ELR (cell line): ENCODE measurements at regions not wholly inside any gene's neighbourhood (a gene's known extent, or its start where the extent isn't known, plus 50 kb on each side); places are given as distances from the start of the nearest gene placed in this dataset.
"Not testable (repeated sequence)": the region's sequence is repeated elsewhere in the genome, so short reads cannot be mapped to it uniquely, and the experiment has no call there.

Experiments used
- DNase-seq: peaks from one replicate; pipeline ENCODE4 v3.0.0-alpha.2; 2015; ENCODE audit warnings: low read depth

DNA sequence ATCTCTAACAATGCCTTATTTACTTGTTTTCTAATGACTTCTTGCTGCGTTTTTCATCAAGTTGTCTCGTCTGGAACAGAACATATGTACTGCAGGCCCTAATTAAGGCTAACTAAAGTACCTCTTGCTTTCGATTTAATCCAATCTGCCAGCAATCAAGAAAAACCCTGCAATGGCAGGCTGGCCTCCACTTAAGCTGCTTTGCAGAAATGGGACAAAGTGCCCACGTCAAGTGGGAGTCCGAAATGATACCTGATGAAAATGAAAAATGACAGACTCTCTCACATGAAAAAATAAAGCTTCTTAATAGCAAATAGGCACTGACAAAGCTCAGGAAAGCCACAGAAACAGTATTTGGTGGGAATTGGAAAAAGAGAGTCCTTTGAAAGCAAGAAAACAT is 1454.7 kb downstream of the FAM181B start:
- DNase-seq: no peak

DNA sequence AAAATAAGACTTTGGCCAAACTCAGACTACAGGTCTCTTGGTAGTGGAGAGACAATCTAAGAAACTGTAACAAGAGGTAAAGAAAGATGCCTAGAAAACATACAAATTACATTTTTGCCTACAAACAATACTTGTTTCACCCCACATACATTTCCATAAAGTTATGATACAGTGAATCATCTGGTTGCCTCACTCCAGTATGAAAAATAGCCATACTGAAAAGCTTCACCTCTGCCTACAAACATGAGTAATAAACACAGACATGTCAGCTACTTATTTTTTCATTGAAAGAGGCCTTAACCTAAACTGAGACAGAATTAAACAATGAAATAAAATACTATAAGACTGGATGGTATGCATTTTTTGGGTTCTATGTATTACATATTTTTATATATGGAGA is 1463.0 kb downstream of the FAM181B start:
- DNase-seq: no peak

DNA sequence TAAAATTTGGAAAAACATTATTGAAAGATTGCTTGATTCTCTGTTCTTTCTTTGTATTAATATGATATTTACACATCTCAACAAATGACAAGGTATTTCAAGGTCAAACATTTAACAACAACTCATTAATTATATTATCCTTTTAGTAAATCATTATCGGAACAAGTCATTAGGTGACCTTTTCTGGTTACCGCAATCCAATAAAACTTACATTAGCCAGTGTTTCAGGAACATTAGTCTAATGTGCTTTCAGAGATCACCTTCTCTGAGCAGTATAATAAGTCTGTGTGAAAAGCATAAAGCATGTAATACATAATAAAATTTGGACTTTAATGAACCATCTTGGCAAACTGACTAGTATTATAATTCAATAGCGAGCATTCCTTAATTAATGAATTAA is 1466.4 kb downstream of the FAM181B start:
- DNase-seq: no peak

DNA sequence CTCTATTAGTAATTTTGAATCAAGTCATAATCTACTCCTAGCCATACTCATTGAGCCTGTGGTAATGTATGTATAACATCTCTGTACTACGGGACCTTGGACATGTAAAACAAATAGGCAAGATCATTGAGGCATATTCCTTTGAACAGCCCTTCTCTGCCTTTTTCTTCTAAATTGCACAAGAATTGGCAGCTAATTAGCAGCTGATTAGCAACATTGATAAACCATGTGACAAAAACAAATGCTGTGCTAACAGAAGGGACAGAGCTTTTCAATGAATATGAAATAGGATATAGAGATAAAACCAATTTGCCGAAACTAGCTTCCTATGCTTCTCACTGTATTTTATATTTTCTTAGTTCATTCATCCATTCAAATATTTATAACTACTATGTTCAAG is 1474.2 kb downstream of the FAM181B start:
- no peak for DNase-seq

DNA sequence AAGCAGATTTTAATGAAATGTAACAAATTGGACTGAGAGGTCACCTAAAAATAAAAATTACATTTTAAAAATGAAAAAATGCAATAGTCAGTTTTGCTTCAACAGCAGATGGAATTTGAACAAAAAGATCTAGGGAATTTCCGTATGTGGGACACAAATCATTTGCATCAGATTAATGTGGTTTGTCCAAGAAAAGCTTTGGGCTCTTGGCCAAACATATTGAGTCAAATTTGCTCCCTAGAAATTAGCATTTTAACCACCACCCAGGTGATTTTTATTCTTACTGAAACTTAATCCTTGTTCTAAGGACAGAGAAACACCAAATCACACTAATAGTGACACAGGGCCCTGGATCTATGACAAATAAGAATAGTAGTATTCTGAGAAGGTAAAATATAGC is 1477.8 kb downstream of the FAM181B start:
- DNase-seq: no peak

DNA sequence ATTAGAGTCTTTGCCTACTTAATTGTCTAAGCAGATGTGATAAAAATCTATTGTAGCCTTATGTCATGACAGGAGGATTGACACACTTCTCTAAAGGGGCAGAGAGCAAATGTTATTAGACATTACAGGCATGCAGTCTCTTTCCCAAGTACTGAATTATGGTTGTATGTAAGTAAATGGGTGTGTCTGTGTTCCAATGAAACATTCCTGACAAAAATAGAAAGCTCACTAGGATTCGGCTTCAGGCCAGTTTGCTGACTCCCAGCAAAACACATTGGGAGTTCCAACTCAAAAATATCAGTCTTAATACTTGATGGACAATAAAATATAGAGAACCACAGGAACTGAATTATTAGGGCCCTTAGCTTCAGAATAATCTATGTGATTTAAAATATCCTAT is 1480.4 kb downstream of the FAM181B start:
- DNase-seq: no peak

DNA sequence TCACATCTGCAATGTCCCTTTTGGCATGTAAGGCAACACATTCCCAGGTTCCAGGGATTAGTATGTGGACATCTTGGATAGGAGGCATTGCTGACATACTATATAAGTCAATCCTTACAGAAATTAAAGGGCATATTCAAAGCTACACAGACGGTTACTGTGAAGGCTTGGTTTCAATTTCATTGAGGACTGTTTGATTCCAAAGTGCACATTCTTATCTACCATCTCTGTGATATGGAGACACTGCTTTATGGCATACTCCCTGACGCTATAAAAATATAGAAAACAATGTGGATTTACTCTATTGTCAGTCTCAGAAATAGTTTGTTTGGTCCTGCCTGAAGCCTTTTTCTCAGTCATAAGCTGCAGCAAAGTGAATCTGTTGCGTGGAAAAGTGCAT is 1486.7 kb downstream of the FAM181B start:
- DNase-seq: no peak

DNA sequence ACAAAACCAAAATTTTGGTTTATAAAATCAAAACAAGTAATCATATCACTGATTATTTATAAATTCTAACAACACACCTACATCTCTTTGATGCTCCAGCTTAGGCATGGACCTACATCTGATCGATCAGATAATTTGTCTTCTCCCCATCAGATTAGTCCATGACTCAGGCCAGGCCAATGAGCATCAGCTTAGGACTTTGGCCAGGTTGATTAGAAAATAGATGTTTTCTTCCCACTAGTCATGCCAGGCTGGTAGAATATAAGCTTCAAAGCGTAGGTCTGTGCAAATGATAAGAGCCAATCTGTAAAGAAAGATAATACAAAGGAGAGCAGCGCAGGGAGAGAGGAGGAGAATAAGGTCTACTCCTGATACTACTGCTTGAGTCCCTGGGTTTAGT is 1487.9 kb downstream of the FAM181B start:
- DNase-seq: no peak

DNA sequence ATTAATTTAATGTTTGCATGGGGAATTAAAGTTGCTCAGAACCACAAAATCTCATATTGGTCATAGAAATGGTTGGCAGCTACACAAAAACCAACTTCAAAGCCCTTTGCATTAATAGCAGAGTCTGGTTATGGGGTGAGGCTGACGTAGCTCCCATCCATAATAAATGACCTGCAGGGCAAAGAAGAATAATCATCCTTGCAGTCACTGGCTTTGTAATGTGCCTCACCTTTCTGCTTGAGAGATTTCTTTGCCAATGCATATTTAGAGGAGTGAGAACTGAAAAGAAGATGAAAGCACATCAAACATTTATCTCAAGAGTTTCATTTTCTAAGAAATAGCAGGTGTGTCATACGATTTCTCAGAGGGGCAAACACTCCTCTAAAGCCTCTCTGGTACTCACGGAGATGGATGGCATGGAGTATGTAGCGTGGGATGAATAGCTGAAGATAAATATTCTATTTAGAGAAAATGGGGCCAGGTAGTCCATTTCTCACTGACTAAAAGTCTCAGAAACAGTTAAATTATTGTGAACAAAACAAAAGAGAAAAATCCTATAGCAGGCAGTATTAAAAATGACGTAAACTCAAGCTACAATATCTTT is 1491.9 kb downstream of the FAM181B start:
- DNase-seq: no peak

DNA sequence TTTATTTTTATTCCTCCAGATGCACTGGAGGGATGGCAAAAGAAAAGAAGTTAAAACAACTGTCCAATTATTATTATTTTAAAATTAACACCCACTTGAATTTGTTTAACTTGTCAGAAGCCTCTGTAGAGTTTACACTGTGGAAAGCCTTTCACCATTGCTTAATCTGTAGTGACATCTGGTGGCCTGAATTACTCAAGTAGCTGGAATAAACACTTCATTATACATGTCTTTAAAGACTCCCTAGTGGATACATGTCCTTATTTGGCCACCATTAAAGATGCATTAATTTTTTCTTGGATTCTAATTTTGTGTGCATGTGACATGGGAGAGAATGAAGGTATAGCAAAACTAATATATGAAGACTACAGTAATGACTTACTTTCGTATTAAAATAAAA is 1496.5 kb downstream of the FAM181B start:
- DNase-seq: peak; percentile 1

DNA sequence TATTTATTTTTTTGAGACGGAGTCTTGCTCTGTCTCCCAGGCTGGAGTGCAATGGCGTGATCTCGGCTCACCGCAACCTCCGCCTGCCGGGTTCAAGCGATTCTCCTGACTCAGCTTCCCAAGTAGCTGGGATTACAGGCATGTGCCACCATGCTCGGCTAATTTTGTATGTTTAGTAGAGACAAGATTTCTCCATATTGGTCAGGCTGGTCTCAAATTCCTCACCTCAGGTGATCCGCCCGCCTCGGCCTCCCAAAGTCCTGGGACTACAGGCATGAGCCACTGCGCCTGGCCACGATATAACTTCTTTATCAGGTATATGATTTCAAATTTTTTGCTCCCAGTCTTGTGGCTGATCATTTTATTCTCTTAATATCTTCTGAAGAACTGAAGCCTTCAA is 1506.3 kb downstream of the FAM181B start:
- DNase-seq: not testable (repeated sequence)

DNA sequence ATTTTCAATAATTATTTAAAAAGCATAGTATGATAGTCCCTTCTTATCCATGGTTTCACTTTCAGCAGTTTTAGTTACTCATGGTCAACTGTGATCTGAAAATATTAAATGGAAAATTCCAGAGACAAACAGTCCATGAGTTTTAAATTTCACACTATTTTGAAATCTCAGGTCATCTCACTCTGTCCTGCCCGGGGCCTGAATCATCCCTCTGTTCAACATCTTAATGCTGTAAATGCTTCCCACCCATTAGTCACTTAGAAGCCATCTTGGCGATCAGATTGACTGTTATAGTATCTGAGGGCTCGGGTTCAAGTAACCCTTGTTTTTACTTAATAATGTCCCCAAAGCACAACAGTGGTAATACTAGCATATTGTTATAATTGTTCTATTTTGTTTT is 1509.3 kb downstream of the FAM181B start:
- no peak for DNase-seq

DNA sequence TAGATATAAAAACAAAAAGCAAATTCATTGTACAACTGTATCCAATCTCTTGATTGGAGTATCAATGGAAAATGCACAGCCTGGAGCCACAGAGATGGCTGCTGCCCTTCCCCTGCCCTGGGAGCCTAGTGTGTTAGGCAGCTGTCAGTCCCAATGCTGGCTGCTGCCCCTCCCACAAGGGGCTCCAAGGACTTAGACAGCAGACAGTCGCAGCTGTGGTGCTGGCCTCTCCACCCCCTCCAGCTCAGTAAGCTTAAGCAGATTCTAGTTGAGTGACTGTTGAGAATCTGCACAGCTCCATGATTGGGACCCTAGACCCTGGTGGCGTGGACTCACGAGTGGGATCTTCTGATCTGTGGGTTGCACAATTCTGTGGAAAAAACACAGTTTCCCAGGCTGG is 1511.2 kb downstream of the FAM181B start:
- DNase-seq: no peak

DNA sequence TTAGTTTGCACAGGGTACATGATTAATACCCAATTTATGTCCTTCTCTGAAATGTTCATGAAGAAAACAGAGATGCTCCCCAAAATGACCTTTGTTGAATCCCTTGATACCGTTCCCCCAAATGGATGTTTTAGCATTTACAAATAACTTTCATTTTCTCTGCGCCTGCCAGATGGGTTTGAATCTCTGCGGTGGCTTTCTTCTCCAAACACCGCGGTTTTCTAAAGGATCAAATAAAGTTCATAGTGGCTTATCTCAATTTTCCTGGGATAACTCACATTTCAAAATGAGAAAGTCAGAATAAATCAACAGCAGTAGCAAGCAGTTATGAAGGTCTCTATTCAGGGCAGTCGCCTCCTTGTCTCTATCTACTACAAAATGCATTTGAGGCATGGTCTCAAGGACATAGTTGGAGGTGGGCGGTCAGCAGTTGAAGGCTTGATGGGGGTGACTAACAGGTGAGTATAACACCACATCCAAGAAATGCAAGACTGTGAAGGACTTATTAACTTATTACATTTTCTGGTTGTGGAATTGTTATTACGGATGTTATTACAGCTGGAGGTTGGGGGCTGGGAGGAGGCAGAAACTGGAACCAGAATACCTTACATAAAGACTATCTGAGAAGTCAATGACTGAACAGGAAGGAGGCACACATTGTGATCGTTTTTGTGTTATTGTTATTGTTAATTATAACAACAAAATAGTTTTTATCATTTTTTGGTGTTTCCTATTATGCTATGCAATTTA is 1513.3 kb downstream of the FAM181B start:
- DNase-seq: no peak

DNA sequence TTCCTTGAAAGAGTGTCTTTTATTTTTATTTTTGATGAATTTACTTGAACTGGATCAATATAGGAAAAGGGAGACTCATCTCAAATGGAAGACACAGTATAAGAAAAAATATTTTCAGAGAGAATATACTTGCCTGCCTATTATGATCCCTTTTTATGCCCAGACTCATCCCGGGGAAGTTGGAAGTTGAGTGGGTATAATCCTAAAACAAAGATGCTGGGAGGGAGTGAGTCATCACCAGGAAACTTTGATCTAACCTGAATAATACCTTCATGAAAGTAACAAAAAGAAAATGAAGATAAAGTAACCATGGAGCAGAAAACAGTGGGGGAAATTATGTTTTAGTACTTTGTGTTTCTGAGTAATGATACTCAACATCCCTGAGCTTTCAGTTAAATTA is 1514.0 kb downstream of the FAM181B start:
- no peak for DNase-seq

DNA sequence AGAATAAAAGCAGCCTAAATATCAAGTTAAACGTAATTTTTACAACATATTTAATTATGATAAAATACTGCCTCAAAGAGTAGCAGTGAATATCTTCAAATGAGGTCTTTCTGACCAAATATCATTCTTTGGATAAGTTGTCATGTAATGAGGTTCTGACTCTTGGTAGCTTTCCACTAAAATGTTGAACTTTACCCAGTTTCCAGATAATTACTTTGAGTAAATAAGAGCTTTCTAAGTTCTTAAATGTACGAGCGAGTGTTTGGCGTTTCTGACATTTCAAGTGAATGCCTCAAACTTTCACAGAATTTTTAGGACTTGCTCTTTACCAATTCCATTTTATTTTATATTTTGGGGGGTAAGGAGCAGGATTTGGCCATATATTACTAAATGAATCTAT is 1515.2 kb downstream of the FAM181B start:
- DNase-seq: no peak

DNA sequence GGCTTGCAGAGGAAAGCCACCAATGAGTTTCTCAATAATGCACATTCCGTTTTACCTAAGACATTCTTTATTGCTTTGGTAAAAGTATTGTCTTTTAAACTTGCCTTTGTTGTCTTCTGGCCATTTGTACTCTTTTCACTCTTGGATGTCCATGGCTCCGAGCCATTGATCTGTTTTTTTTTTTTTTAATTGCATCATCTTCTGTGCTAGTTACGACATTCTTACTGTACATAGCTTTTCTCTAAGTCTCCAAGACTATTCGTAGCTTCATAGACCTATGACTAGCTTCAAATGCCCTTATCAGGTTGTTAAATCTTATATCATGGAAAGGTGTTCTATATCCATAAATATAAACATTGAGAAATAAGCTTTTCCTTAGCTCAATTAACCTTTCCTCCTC is 1522.6 kb downstream of the FAM181B start:
- no peak for DNase-seq

DNA sequence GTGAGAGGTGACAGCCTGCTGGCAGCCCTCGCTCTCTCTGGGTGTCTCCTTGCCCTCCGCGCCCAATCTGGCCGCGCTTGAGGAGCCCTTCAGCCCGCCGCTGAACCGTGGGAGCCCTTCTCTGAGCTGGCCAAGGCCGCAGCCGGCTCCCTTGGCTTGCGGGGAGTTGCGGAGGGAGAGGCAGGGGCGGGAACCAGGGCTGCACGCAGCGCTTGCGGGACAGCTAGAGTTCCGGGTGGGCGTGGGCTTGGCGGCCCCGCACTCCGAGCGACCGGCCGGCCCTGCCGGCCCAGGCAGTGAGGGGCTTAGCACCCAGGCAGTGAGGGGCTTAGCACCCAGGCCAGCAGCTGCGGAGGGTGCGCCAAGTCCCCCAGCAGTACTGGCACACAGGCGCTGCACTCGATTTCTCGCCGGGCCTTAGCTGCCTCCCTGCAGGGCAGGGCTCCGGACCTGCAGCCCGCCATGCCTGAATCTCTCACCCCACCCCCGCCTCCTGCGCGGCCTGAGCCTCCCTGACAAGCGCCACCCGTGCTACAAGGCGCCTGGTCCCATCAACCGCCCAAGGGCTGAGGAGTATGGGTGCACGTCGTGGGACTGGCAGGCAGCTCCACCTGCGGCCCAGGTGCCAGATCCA is 1526.1 kb downstream of the FAM181B start:
- DNase-seq: no peak

DNA sequence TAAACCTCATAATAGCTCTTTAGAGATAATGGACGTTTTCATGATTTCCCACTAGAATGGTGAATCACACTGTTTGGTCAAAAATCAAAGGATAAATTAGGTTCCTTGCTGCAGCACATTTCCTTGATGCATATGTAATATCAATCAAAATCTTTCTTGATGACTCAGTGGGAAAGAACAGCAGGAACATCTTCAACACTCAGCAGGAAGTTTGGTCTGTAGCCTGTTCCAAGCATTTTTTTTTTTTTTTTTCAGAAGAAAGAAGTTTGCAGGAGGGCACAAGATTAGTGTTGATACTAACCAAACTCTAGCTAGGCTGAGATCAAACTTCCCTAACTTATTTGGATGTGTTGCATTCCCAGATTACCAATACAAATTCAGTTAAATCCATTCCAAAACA is 1529.8 kb downstream of the FAM181B start:
- no peak for DNase-seq

DNA sequence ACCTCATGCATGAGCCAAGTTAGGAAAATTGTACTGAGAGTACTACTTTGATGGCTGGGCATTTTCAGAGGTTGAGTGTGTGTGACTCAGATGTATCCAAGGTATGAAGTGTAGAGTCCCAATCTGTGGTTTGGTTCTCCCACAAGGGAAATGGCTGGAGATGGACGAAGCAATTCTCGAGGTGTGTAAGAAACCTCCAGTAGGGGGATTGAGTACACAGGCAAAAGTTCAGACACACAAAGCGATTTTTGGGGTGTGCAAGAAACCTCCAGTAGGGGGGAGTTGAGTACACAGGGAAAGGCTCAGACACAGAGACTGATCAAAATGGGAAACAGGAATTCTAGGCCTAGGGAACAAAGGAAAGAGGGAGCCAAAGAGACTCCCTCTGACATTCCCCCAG is 1536.3 kb downstream of the FAM181B start:
- DNase-seq: no peak

DNA sequence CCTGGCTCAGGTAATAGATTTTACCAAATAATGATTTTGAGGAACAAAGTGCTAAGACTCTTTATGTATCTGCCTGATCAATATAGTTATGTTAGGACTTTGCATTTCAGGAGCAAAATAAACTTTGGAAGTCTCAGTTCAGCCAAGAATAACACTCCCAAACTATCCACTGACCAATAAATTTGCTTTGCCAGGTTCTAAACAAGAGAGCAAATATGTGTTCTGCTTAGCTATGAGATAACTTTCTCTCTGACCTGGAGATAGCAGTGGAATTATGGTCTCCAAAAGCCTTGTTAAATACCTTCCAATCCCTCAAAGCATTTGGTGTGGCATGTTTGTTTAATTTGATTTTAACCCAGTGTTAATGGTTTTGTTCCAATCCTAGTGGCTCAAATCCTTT is 1541.1 kb downstream of the FAM181B start:
- no peak for DNase-seq

DNA sequence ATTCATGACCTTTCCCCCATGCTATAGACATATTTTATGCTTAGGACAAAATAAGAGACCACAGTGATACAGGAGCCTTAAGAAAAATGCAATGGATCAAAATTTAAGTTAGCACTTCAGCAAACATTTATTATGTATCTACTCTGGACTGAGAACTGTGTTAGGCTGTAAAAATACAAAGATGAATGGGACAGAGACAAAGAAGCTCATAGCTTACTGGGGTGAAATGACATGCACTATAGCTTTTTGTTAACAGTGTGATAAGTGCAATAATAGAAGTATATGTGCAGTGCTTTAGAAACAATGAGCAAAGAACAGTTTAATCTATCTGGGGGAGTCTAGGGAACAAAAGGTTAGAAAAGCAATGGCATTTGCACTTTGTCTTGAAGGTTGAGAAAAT is 1543.1 kb downstream of the FAM181B start:
- no peak for DNase-seq

DNA sequence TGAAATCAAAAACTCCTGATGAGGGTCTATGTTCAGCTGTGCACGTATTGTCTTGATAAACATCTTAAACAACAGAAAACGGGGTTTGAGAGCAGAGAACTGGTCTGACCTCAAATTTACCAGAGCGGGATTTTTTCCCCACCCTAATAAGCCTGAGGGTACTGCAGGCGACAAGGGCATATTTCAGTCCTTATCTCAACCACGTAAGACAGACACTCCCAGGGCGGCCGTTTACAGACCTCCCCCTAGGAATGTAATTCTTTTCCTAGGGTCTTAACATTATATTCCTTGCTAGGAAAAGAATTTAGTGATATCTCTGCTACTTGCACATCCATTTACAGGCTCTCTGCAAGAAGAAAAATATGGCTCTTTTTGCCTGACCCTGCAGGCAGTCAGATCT is 1546.6 kb downstream of the FAM181B start:
- not testable (repeated sequence) for DNase-seq
